T47D (cell line): ENCODE measurements at regions not wholly inside any gene's neighbourhood (a gene's known extent, or its start where the extent isn't known, plus 50 kb on each side); places are given as distances from the start of the nearest gene placed in this dataset.

Experiments
- DNase-seq, 2 experiments: peaks; one replicate each; pipeline versions ENCODE4 v3.0.0 to v3.0.0-alpha.2; 2011 to 2012; ENCODE audit warnings: low read depth in 1 of 2, low spot score in 1 of 2
- JUND ChIP-seq: IDR thresholded peaks from 2 replicates; pipeline ENCODE4 v1.6.1; 2012; ENCODE audit warnings: low read depth
- in situ Hi-C: cut with HindIII; loops from 2 replicates; pipeline ENCODE4 v1.10.0; 2016; ENCODE audit warnings: low sequenced_read_pairs, low pct_unique_long_range_greater_than_20kb

GRCh38 chr3:40999682-41000081, 199.6 kb upstream of the CTNNB1 start:
- DNase-seq = no peak
- TF ChIP-seq JUND = no peak
- in situ Hi-C loops = no loop called here

- TF ChIP-seq JUND = no peak
- DNase-seq = no peak
- in situ Hi-C loops = no loop called here
Observed at GRCh38 chr3:41000471-41000870, 198.8 kb upstream of the CTNNB1 start.

- no peak for TF ChIP-seq JUND
- no peak for DNase-seq
Observed at GRCh38 chr3:41001556-41001955, 197.7 kb upstream of the CTNNB1 start.

GRCh38 chr3:41002104-41002503, 197.2 kb upstream of the CTNNB1 start:
- DNase-seq = no peak
- in situ Hi-C loops = no loop called here
- no peak for TF ChIP-seq JUND

More at GRCh38 chr3:41001556-41001955, 197.7 kb upstream of the CTNNB1 start:
- in situ Hi-C loops = no loop called here

GRCh38 chr3:41007399-41007798, 191.9 kb upstream of the CTNNB1 start:
- in situ Hi-C loops = no loop called here
- DNase-seq = no peak
- TF ChIP-seq JUND = no peak

- DNase-seq = no peak
- TF ChIP-seq JUND = no peak
- in situ Hi-C loops = no loop called here
Observed at GRCh38 chr3:41011854-41012253, 187.5 kb upstream of the CTNNB1 start.

GRCh38 chr3:41018855-41019254, 180.4 kb upstream of the CTNNB1 start:
- in situ Hi-C loops = no loop called here
- DNase-seq = no peak
- TF ChIP-seq JUND = no peak

- no peak for DNase-seq
- in situ Hi-C loops = no loop called here
- no peak for TF ChIP-seq JUND
Observed at GRCh38 chr3:41024031-41024836, 175.1 kb upstream of the CTNNB1 start.

GRCh38 chr3:41026394-41027177, 172.7 kb upstream of the CTNNB1 start:
- in situ Hi-C loops = no loop called here
- DNase-seq = no peak
- no peak for TF ChIP-seq JUND

GRCh38 chr3:41029356-41029755, 169.9 kb upstream of the CTNNB1 start:
- TF ChIP-seq JUND = no peak
- no peak for DNase-seq
- in situ Hi-C loops = no loop called here

GRCh38 chr3:41030220-41030619, 169.1 kb upstream of the CTNNB1 start:
- in situ Hi-C loops = no loop called here
- no peak for TF ChIP-seq JUND
- no peak for DNase-seq

GRCh38 chr3:41031401-41031800, 167.9 kb upstream of the CTNNB1 start:
- DNase-seq = no peak
- in situ Hi-C loops = no loop called here
- no peak for TF ChIP-seq JUND

- no peak for DNase-seq
- in situ Hi-C loops = no loop called here
- no peak for TF ChIP-seq JUND
Observed at GRCh38 chr3:41033956-41034519, 165.3 kb upstream of the CTNNB1 start.
